Naive thymus-derived CD4-positive, alpha-beta T cell (primary cell): ENCODE measurements at regions not wholly inside any gene's neighbourhood (a gene's known extent, or its start where the extent isn't known, plus 50 kb on each side); places are given as distances from the start of the nearest gene placed in this dataset.
"Not testable (repeated sequence)": the region's sequence is repeated elsewhere in the genome, so short reads cannot be mapped to it uniquely, and the experiment has no call there.

ENCODE experiments used
- ATAC-seq: fragments of 150-1000 bp; cut with Tn5 transposase; 2 replicates; pipeline ENCODE4 v1.10.0; 2021; ENCODE audit warnings: mild to moderate bottlenecking, moderate library complexity
- CTCF ChIA-PET: fragments of 350-600 bp; sonication (Branson Sonifier 250); formaldehyde crosslinking; loops from one replicate; lab custom pipeline; 2021; ENCODE audit warnings: antibody characterized with exemption; lab: Charles Lee
- POLR2A ChIA-PET: fragments of 350-600 bp; sonication (Branson Sonifier 250); formaldehyde crosslinking; loops from one replicate; lab custom pipeline; 2021; ENCODE audit warnings: antibody characterized with exemption, inconsistent platforms; lab: Charles Lee
- DNase-seq, 9 donors: peaks; one replicate each; pipeline versions ENCODE4 v3.0.0 to v3.0.0-alpha.2; 2020 to 2022; ENCODE audit warnings: mixed read lengths in 1 of 9
- H3K27ac ChIP-seq: one replicate; pipeline ENCODE4 v1.7.0; 2013; ENCODE audit warnings: mild to moderate bottlenecking, low read depth, low read length, moderate library complexity
- H3K27me3 ChIP-seq, 2 donors: one replicate each; pipeline ENCODE4 v1.7.0; 2013; ENCODE audit warnings: low read length in 2 of 2, mild to moderate bottlenecking in 2 of 2, moderate library complexity in 2 of 2; ENCODE audit not compliant: control insufficient read depth in 2 of 2, insufficient read depth in 2 of 2
- H3K36me3 ChIP-seq, 3 experiments: 1 replicate in 2 of 3; 2 replicates in 1 of 3; pipeline ENCODE4 v1.7.0; 2013; ENCODE audit warnings: low read length in 3 of 3, mild to moderate bottlenecking in 3 of 3, moderate library complexity in 1 of 3; ENCODE audit not compliant: insufficient read depth in 3 of 3, control insufficient read depth in 2 of 3
- H3K4me1 ChIP-seq, 2 donors: one replicate each; pipeline ENCODE4 v1.7.0; 2013; ENCODE audit warnings: low read length in 2 of 2, mild to moderate bottlenecking in 2 of 2, moderate library complexity in 1 of 2; ENCODE audit not compliant: control insufficient read depth in 2 of 2, insufficient read depth in 2 of 2
- H3K4me3 ChIP-seq: 2 replicates; pipeline ENCODE4 v1.7.0; 2013; ENCODE audit warnings: mild to moderate bottlenecking, low read length
- H3K9me3 ChIP-seq, 3 experiments: 1 replicate in 2 of 3; 2 replicates in 1 of 3; pipeline ENCODE4 v1.7.0; 2013; ENCODE audit warnings: low read length in 3 of 3; ENCODE audit not compliant: control insufficient read depth in 2 of 3
- H3K27ac Mint-ChIP-seq, 9 donors: one replicate each; pipeline ENCODE4 v1.8.0; 2020 to 2022; ENCODE audit warnings: mixed read lengths in 9 of 9, mild to moderate bottlenecking in 8 of 9, moderate library complexity in 5 of 9, inconsistent platforms in 2 of 9
- H3K27me3 Mint-ChIP-seq, 5 donors: one replicate each; pipeline ENCODE4 v1.8.0; 2021 to 2022; ENCODE audit warnings: mixed read lengths in 5 of 5, mild to moderate bottlenecking in 1 of 5
- H3K36me3 Mint-ChIP-seq, 5 donors: one replicate each; pipeline ENCODE4 v1.8.0; 2020 to 2022; ENCODE audit warnings: mixed read lengths in 5 of 5, mild to moderate bottlenecking in 3 of 5, inconsistent platforms in 1 of 5
- H3K4me1 Mint-ChIP-seq, 7 donors: one replicate each; pipeline ENCODE4 v1.8.0; 2020 to 2022; ENCODE audit warnings: mixed read lengths in 7 of 7, mild to moderate bottlenecking in 3 of 7, inconsistent platforms in 1 of 7
- H3K4me3 Mint-ChIP-seq, 10 donors: one replicate each; pipeline ENCODE4 v1.8.0; 2020 to 2022; ENCODE audit warnings: mild to moderate bottlenecking in 10 of 10, mixed read lengths in 10 of 10, moderate library complexity in 6 of 10, inconsistent platforms in 2 of 10
- H3K9me3 Mint-ChIP-seq, 11 donors: one replicate each; pipeline ENCODE4 v1.8.0; 2020 to 2022; ENCODE audit warnings: mixed read lengths in 11 of 11, mild to moderate bottlenecking in 4 of 11, inconsistent platforms in 1 of 11, moderate library complexity in 1 of 11
- intact Hi-C, 2 donors: fragments of 100-400 bp; cut with micrococcal nuclease; formaldehyde crosslinking; loops; one replicate each; pipeline ENCODE4 v1.15.1; 2023

- H3K27ac ChIP-seq = no peak overlapping the region
- H3K4me1 Mint-ChIP-seq = no peaks in the 10 kb centered on the region
- no peaks in the 10 kb centered on the region for H3K36me3 Mint-ChIP-seq
- ChIA-PET CTCF (no interaction called here), POLR2A (no interaction called here)
- H3K4me1 ChIP-seq = no peaks in the 10 kb centered on the region
- ATAC-seq (no peak), DNase-seq (no peak)
- peaks cover 0 to 29% (median 5%) of the 10 kb centered on the region in 11 donors for H3K9me3 Mint-ChIP-seq
- H3K27me3 ChIP-seq = no peaks in the 10 kb centered on the region
- intact Hi-C loops = no loop called here
- no peak overlapping the region for H3K4me3 ChIP-seq
- H3K9me3 ChIP-seq = no peaks in the 10 kb centered on the region
- H3K27me3 Mint-ChIP-seq = no peaks in the 10 kb centered on the region
- H3K36me3 ChIP-seq = no peaks in the 10 kb centered on the region
- no peak overlapping the region for H3K27ac Mint-ChIP-seq
- H3K4me3 Mint-ChIP-seq = no peak overlapping the region
Measured at GRCh38 chr9:12425878-12426864, 267.0 kb upstream of the TYRP1 start.

GRCh38 chr9:12439267-12439666, 253.9 kb upstream of the TYRP1 start:
- no peak overlapping the region for H3K27ac Mint-ChIP-seq
- Histone ChIP-seq H3K27me3 (no peaks in the 10 kb centered on the region), H3K36me3 (no peaks in the 10 kb centered on the region), H3K27ac (no peak overlapping the region), H3K4me1 (no peaks in the 10 kb centered on the region), H3K4me3 (no peak overlapping the region), H3K9me3 (no peaks in the 10 kb centered on the region)
- ChIA-PET POLR2A (no interaction called here), CTCF (no interaction called here)
- ATAC-seq (no peak), DNase-seq (no peak)
- H3K9me3 Mint-ChIP-seq = peaks cover 7 to 32% (median 15%) of the 10 kb centered on the region in 11 donors
- no peaks in the 10 kb centered on the region for H3K27me3 Mint-ChIP-seq
- H3K4me3 Mint-ChIP-seq = no peak overlapping the region
- H3K4me1 Mint-ChIP-seq = no peaks in the 10 kb centered on the region
- intact Hi-C loops = no loop called here
- H3K36me3 Mint-ChIP-seq = peaks cover 0 to 5% (median 0%) of the 10 kb centered on the region in 5 donors

- H3K36me3 Mint-ChIP-seq, POLR2A ChIA-PET, H3K4me3 Mint-ChIP-seq, H3K36me3 ChIP-seq, ATAC-seq, CTCF ChIA-PET, H3K27ac Mint-ChIP-seq, H3K4me1 ChIP-seq, DNase-seq, H3K27me3 Mint-ChIP-seq, H3K27ac ChIP-seq, H3K4me1 Mint-ChIP-seq, H3K27me3 ChIP-seq, H3K9me3 ChIP-seq, H3K4me3 ChIP-seq, intact Hi-C loops: not testable (repeated sequence)
- H3K9me3 Mint-ChIP-seq = peaks cover 6 to 22% (median 16%) of the 10 kb centered on the region in 11 donors
Measured at GRCh38 chr9:12441080-12441479, 252.1 kb upstream of the TYRP1 start.

GRCh38 chr9:12441506-12441905, 251.7 kb upstream of the TYRP1 start:
- intact Hi-C loops = no loop called here
- ATAC-seq (no peak), DNase-seq (no peak)
- Histone ChIP-seq H3K4me3 (no peak overlapping the region), H3K27ac (no peak overlapping the region), H3K4me1 (no peaks in the 10 kb centered on the region), H3K27me3 (no peaks in the 10 kb centered on the region), H3K36me3 (no peaks in the 10 kb centered on the region), H3K9me3 (no peaks in the 10 kb centered on the region)
- Mint-ChIP-seq H3K27ac (no peak overlapping the region), H3K4me3 (no peak overlapping the region), H3K27me3 (no peaks in the 10 kb centered on the region), H3K9me3 (peaks cover 6 to 21% (median 16%) of the 10 kb centered on the region in 11 donors), H3K36me3 (peaks cover 0 to 5% (median 0%) of the 10 kb centered on the region in 5 donors), H3K4me1 (no peaks in the 10 kb centered on the region)
- POLR2A ChIA-PET = no interaction called here
- CTCF ChIA-PET = no interaction called here

GRCh38 chr9:12448246-12448645, 244.9 kb upstream of the TYRP1 start:
- Mint-ChIP-seq H3K27me3 (no peaks in the 10 kb centered on the region), H3K4me1 (no peaks in the 10 kb centered on the region), H3K4me3 (no peak overlapping the region), H3K36me3 (no peaks in the 10 kb centered on the region), H3K27ac (no peak overlapping the region), H3K9me3 (peaks cover 0 to 31% (median 9%) of the 10 kb centered on the region in 11 donors)
- H3K27ac ChIP-seq = no peak overlapping the region
- H3K4me1 ChIP-seq = no peaks in the 10 kb centered on the region
- H3K4me3 ChIP-seq = no peak overlapping the region
- no peaks in the 10 kb centered on the region for H3K36me3 ChIP-seq
- intact Hi-C loops = no loop called here
- peaks cover 0 to 4% (median 0%) of the 10 kb centered on the region in 3 experiments for H3K9me3 ChIP-seq
- no peak for ATAC-seq
- POLR2A ChIA-PET = no interaction called here
- H3K27me3 ChIP-seq = no peaks in the 10 kb centered on the region
- CTCF ChIA-PET = no interaction called here
- DNase-seq = no peak

- DNase-seq = no peak
- Histone ChIP-seq H3K4me1 (no peaks in the 10 kb centered on the region), H3K36me3 (no peaks in the 10 kb centered on the region), H3K27ac (no peak overlapping the region), H3K27me3 (no peaks in the 10 kb centered on the region), H3K4me3 (no peak overlapping the region), H3K9me3 (peaks cover 0 to 4% (median 0%) of the 10 kb centered on the region in 3 experiments)
- POLR2A ChIA-PET = no interaction called here
- CTCF ChIA-PET = no interaction called here
- Mint-ChIP-seq H3K9me3 (peaks cover 0 to 24% (median 11%) of the 10 kb centered on the region in 11 donors), H3K4me3 (no peak overlapping the region), H3K27me3 (no peaks in the 10 kb centered on the region), H3K36me3 (no peaks in the 10 kb centered on the region), H3K27ac (no peak overlapping the region), H3K4me1 (no peaks in the 10 kb centered on the region)
- no peak for ATAC-seq
- intact Hi-C loops = no loop called here
Measured at GRCh38 chr9:12457237-12457636, 235.9 kb upstream of the TYRP1 start.
